GM19025 (cell line): ENCODE measurements at regions not wholly inside any gene's neighbourhood (a gene's known extent, or its start where the extent isn't known, plus 50 kb on each side); places are given as distances from the start of the nearest gene placed in this dataset.
"Not testable (repeated sequence)": the region's sequence is repeated elsewhere in the genome, so short reads cannot be mapped to it uniquely, and the experiment has no call there.

Source experiments
- ATAC-seq: cut with Tn5 transposase; IDR thresholded peaks from one replicate; pipeline ENCODE4 v1.9.1; 2021; ENCODE audit warnings: mild to moderate bottlenecking, low read depth, moderate library complexity; ENCODE audit not compliant: unreplicated experiment

GRCh38 chr2:209141818-209142217 lies 282.0 kb upstream of the MAP2 start:
- ATAC-seq: no peak

- not testable (repeated sequence) for ATAC-seq
Measured at GRCh38 chr2:209145220-209145691, 278.6 kb upstream of the MAP2 start.

- ATAC-seq: no peak
Measured at GRCh38 chr2:209145941-209146681, 277.7 kb upstream of the MAP2 start.

- no peak for ATAC-seq
Measured at GRCh38 chr2:209146682-209147320, 277.0 kb upstream of the MAP2 start.

GRCh38 chr2:209147981-209148380 lies 275.9 kb upstream of the MAP2 start:
- ATAC-seq: no peak

- ATAC-seq: no peak
Measured at GRCh38 chr2:209160800-209161588, 262.9 kb upstream of the MAP2 start.

- no peak for ATAC-seq
Measured at GRCh38 chr2:209162129-209162528, 261.7 kb upstream of the MAP2 start.

GRCh38 chr2:209181984-209182383 lies 241.9 kb upstream of the MAP2 start:
- no peak for ATAC-seq

GRCh38 chr2:209186886-209187285 lies 237.0 kb upstream of the MAP2 start:
- ATAC-seq: not testable (repeated sequence)

- no peak for ATAC-seq
Measured at GRCh38 chr2:209189893-209190292, 234.0 kb upstream of the MAP2 start.

- no peak for ATAC-seq
Measured at GRCh38 chr2:209191139-209191538, 232.7 kb upstream of the MAP2 start.

GRCh38 chr2:209194717-209195116 lies 229.1 kb upstream of the MAP2 start:
- no peak for ATAC-seq

GRCh38 chr2:209208211-209208610 lies 215.6 kb upstream of the MAP2 start:
- ATAC-seq: no peak

GRCh38 chr2:209209943-209210342 lies 213.9 kb upstream of the MAP2 start:
- ATAC-seq: no peak

- no peak for ATAC-seq
Measured at GRCh38 chr2:209230560-209230959, 193.3 kb upstream of the MAP2 start.

GRCh38 chr2:209236377-209236776 lies 187.5 kb upstream of the MAP2 start:
- no peak for ATAC-seq

GRCh38 chr2:209238765-209239584 lies 184.9 kb upstream of the MAP2 start:
- no peak for ATAC-seq

- ATAC-seq: no peak
Measured at GRCh38 chr2:209239585-209239938, 184.3 kb upstream of the MAP2 start.

GRCh38 chr2:209240204-209240603 lies 183.6 kb upstream of the MAP2 start:
- ATAC-seq: no peak

GRCh38 chr2:209253544-209253943 lies 170.3 kb upstream of the MAP2 start:
- ATAC-seq: no peak

- no peak for ATAC-seq
Measured at GRCh38 chr2:209259767-209260166, 164.1 kb upstream of the MAP2 start.
